SHP77 (cell line): ENCODE measurements at regions not wholly inside any gene's neighbourhood (a gene's known extent, or its start where the extent isn't known, plus 50 kb on each side); places are given as distances from the start of the nearest gene placed in this dataset.

Experiments
- DNase-seq, 2 experiments: peaks; one replicate each; lab custom pipeline; 2025; lab: John Stamatoyannopoulos, UW

DNA sequence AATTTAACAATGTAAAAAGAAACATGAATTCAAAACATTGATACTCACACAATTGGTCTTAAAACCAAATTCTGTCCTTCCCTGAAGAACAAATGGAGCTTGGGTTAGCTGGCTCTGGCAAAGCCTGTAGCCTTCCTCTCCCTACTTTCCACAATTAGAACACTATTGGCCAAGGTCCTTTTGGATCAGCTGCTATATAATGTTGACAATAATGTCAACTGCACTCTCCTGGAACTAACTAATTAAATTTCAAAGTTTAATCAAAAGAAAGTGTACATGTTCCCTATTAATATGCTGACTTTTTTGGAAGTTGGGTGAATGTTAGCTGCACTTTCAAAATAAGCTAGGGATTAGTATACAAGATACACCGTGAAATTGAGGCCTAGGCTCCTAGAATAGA, 440.1 kb upstream of the NFE2L3 start:
- DNase-seq, result no peak

DNA sequence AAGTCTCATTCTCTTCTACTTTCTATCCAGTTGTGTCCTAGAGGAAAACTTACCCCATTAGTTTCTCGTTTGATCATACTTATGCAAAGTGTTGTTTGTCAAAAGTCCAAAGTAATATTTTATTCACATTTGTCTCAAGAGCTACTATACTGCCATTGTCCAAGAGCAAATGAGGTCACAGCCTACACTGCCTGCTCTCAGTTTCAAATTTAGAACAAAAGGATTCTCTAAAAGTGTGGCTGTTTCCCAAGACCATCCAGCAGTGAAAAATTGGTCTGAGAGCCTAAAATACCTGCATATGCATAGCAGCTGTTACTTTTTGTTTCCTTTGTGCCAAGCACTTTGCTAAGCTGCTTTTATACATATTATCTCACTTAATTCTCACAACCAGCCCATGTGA, 439.5 kb upstream of the NFE2L3 start:
- DNase-seq, result no peak

DNA sequence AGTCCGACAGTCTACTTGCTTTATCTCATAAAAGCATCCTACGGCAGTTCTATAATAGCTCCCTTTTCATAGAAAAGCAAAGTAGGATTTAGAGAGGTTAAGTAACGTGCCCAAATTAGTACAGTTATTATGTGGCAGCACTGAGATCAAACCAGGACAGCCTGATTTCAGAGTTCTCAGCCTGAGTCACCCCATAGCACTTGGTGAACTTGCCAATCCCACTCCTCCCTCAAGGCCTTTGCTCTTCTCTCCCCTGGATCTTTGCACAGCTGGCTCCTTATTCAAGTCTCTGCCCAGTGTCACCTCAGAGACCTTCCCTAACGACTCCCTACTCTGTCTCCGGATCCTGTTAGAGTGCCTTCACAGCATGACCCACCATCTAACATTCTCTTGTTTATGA, 438.0 kb upstream of the NFE2L3 start:
- DNase-seq, result no peak

DNA sequence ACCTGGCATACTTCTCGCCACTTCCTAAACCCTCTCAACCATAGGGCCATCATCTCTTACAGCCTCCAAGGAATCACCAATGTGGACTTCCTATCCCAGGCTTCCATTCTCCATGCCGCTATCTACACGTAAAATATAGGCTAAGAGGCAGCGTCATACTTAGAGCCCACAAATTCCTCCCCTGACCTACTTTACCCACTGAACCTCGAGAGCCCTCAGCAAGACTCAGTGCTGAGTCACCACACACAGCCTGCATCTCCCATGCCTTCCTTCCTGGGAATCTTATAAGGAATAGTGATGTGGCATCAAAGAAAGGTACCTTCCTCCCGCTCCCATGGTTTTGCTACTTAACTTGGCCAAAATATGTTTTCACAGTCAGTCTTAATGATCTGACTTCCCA, 435.6 kb upstream of the NFE2L3 start:
- no peak for DNase-seq

DNA sequence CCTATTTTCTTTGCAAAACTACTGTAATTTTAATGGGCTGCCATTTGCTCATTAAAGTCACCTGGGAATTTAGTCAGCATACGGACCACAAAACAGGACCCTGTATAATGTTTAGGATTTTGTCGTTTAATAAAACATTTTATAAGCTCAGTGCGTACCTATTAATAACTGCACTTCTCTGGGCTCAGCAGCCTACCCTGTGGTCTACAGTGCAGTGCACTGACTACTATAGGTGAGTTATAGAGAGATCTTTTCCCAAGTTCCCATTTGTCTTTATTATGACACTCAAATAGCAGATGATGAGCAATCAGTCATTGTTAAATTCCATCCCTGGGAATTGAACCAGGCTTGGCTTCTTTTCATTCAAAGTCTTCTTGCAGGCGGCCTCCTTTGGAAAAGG, 433.4 kb upstream of the NFE2L3 start:
- no peak for DNase-seq

DNA sequence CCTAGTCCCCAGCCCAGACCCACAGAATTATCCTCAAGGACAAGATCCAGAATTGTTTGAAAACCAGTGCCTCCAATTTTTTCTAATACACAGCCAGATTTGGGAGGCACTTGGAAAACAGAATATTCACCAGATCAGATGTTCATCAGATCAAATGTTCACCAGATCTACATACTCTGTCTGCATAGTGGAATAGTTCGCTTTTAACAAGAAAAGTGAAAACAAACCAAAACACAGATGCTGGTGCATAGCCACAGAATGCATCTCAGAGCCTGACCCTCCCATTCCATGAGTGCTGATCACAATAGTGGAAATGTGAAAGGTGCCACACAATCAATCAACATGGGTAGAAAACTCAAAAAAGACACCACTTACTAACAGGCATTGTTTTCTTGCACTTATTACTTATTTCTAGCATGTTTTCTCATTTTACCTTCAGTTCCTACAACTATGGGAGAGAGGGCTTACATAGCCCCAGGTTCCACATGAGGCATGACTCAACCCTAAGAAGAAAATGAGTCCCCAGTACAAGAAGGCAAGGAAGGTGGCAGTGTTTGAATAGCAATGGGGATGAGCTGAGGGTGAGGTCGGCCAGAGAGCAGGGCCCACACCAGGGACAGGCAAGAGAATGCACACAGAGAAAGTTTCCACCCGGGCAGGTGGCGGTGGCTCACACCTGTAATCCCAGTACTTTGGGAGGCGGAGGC, 432.7 kb upstream of the NFE2L3 start:
- no peak for DNase-seq

DNA sequence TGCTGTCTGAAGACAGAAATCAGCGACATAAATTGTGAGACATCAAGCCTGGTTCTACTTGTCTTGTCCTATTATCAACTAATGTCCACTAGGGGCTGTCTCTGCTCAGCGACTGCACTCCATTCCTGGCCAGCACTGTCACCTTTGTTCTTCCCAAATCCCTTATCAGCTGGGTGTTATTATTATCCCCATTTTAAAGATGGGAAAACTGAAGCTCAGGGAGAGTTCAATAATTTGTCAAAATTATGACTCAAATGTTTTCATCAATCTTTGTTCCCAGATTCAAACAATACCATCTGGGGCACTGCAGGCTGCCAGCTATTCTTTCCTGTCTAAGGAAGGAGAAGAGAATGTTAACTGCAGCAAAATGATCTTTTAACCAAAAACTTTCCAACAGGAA, 431.6 kb upstream of the NFE2L3 start:
- DNase-seq, result peak in 1 of 2 experiments; percentile 11

DNA sequence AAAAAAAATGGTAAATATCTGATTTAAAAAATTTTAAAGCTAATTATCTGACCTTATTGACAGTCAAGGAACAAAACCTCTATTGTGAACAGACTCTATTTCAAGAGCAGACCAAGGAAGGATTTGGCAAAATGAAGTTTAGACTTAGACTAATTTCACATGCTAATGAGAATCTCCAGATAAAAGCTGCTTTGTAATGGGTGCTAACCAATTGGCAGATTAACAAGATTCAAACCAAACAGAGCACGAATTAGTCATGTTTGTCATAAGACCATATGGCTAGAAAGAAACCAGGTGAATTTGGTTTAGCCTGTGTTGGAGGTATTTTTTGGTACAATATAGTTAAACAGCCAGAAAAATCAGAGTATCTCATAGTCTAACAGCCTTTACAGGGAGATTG, 429.1 kb upstream of the NFE2L3 start:
- DNase-seq, result no peak

DNA sequence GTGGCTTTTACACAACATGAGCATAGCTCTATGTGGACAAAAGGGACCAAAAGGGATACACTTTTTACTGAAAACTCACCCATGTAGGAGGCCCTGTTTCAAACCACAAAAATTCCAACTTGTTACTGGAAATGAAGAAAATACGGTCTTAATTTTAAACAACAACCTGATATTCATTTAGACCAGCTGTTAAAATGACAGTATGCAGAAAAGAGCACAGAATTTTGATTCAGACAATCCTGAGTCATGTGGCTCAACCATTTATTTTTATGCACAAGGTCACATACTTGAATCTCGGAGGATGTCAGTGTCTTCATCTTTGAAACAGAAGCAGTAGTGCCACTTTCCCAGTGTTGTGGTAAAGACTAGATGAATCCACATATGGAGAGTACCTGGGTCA, 426.5 kb upstream of the NFE2L3 start:
- DNase-seq, result no peak

DNA sequence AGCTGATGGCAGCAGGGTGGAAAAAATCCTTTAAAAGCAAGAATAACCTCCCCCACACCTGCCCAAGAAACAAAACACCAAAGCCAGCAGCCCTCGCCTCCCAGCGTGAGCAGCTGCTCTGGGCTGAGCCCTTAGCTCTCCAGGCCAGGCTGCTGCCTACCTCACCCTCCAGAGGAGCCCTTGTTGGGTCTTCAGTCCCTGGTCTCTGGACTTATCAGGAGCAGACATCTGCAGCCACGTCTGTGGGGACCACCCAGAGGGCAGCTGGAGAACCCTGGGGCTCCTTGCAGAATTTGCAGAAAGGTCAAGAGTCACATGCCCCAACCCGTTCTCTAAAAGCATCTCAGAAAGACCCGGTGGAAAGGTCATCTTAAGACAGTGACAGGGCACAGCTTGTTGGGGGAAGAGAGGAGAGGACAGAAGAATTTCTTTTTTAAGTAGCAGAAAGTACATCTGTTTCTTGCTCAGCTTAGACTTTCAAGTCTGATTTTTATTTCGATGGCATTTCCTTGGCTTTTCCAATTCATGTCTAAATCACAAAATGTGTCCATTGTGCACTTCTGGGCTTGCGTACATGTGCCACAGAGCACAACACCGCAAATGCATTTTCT, 425.7 kb upstream of the NFE2L3 start:
- DNase-seq, result no peak

DNA sequence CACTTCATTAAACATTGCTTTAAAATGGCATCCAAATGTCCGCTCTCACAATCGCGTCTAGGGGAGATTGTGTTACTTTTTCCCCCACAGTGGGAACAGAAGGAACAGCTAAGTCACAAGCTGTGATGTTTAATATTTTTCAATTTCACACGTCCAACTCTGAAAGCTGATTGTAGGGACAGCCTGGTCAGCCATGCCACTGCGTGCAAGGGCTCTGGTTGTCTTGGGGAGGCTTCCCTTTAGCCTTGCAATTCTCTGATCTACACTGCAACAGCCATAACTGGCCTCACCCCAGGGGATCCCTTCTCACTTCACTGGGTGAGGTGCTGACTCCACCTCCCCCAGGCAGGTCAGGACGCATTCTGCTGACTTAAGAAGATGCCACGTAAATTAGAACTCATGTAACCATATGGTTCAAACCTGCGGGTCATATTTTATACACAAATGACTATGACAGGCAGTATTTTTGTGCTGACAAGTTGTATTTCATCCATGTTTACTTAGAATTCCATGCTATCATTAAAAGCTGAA, 425.2 kb upstream of the NFE2L3 start:
- no peak for DNase-seq

DNA sequence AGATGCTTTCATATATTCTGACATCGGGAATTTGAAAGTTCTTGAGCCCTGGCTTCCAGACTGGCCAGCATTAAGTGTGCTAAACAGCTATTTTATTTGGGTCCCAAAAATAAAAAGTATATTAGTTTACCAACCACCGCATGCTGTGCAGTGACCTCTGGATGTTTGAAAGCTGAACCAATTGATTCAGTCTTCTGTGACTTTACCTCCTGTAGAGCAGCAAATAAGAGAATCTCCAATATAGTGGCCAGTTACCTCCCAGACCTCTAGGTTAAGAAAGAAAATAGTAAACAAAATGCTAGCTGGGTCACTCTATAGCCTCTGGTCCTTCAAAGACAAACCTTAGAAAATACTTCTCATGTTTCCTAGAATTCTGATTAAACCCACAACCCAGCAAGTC, 424.6 kb upstream of the NFE2L3 start:
- DNase-seq, result no peak

DNA sequence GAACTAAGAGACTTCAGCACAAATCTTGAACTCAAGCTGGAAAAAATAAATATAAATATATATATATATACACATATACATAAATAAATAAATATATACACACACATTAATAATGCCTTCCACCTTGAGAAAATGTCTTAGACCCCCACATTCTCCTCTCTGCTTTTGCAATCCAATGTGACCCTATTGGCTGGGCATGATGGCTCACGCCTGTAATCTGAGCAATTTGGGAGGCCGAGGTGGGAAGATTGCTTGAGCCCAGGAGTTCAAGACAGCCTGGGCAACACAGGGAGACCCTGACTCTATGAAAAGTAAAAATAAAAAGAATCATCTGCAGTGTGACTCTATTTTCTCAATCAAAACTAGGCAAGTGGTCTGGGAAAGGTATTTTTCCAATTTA, 424.1 kb upstream of the NFE2L3 start:
- DNase-seq, result no peak

DNA sequence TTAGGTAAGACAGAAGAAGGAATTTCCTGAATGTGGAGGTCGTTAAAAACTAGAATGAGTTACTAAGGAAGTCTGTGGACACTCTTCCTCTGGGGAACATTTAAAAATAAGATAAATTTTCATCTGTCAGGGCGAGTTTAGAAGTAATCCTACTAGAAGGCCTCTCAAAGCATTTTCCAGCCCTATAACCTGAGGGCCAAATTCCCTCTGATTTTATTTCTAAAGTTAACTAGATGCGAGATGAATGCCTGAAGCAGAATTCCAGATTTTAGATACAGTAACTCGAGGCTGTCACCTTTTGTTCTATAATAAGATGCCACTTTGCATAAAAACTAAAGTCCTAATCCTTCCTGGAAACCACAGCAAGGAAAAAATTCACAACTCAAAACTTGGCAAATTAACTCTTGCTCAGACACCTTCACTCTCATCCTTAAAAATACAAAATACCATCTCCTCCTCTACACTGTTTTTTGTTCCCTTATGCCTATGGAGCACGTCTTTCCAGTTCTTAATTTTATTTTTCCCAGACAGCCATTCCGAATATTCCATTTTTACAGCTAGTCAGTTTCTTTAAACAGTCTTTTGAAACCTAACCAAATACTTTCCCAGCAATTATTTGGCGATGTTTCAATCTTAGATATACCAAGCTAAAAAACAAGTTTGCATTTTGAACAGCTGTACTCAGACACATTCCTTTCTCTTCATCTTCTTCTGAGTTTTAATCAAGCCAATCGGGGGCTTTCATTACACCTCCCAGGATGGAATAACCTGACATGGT, 420.7 kb upstream of the NFE2L3 start:
- no peak for DNase-seq

DNA sequence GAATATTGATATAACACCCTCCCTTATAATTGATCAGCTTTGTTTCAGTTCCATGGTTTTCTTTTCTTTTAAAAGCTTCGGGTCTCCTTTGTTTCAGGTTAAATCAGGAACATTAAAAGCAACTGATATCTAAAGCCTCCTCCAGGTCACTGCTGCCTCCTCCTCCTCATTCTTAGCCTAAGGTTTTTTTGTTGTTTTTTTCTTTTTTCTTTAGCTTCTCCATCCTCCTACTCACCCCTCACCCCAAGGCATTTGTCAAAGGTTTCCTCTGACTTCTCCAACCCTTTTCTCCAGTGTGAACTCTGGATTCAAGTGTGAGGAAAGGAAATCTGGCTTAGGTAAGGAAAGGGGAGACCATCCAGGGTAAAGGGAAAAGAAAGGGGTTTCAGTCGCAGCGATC, 420.2 kb upstream of the NFE2L3 start:
- no peak for DNase-seq

DNA sequence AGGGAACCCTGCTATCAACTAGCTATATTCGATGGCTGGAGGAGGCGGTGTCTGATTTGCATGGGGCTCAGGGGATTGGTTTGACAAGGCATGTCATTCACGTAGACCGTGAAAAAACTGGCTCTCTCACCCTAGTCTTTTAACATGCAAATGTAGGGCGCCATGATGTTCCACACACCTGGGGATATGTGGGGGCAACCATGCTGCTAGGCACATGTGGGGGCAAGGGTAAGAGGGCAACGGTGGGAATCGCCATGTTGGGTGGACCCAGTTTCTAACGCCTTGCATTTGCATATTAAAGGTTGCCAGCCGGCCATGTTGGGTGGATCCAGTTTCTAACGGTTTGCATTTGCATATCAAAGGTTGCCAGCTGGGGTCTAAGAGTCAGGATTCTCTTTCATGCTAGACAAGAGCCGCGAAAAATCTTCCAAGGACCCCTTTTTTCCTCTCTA, 419.2 kb upstream of the NFE2L3 start:
- no peak for DNase-seq

DNA sequence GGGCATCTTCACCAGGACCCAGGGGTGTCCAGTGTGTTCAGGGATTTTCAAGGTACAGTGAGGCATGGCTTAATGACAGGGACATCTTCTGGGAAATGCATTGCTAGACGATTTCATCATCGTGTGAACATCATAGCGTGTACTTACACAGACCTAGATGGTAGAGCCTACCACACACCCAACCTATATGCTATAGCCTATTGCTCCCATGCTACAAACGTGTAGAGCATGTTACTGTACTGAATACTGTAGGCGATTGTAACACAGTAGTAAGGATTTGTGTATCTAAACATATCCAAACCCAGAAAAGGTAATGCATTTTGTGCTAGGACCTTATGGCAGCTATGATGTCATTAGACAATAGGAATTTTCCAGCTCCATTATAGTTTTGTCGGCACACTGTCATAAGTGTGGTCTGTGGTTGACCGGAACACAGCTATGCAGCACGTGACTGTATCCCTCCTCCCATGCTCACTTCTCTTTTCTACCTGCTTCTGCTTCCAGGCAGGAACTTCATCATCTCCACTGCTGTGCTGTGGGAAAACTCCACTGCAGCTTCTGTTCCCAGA, 416.2 kb upstream of the NFE2L3 start:
- no peak for DNase-seq

DNA sequence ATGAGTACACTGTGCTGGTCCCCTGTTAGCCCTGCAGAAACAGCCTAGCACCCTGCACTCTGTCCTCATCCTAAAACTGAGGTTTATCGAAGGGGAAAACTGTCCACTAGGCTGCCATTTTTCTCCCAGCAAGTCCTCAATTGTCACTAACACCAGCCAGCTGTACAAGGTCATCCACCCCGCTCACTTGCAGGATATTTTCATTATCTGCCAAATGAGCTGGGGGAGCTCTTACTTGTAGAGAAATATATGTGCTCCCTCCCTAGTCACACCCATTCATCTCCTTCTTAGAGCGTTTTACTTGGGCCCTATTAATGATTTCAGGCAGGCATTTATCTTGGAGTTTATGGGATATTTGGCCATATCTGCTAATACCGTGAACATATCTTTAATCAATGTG, 413.5 kb upstream of the NFE2L3 start:
- DNase-seq, result no peak

DNA sequence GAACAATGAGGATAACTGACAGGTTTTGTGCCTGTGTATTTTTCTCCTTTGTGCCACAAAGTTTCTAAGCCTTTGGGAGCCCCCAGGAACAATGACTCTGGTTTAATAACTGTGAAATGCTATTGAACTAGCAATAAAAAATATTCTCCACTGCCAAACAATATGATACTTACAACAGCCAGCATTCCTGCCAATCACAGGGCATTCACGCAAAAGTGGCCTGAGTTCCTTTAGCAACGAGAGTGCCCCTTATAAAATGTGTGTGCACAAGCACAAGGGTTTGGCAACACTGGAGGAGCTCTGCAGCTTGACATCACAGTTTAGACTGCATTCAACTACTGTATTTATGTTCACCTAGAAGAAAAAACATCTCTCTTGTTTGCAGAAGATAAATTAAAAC, 412.9 kb upstream of the NFE2L3 start:
- DNase-seq, result no peak

DNA sequence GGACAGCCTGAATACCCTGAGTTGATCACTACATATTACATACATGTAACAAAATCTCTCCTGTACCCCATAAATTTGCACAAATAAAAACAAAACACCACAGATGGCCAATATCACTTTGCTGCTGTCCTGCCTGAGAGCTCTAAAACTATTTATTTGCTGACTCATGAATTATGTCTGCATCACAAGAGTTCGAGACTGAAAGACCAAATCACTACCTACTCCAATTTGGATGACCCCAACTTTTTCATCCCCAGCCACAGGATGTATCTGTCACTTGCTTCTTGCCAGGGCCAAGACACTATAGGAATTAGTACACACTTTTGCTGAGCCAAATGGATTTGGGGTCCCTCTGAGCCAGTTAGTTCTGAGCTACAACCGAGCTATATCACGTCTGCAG, 409.7 kb upstream of the NFE2L3 start:
- DNase-seq, result no peak

DNA sequence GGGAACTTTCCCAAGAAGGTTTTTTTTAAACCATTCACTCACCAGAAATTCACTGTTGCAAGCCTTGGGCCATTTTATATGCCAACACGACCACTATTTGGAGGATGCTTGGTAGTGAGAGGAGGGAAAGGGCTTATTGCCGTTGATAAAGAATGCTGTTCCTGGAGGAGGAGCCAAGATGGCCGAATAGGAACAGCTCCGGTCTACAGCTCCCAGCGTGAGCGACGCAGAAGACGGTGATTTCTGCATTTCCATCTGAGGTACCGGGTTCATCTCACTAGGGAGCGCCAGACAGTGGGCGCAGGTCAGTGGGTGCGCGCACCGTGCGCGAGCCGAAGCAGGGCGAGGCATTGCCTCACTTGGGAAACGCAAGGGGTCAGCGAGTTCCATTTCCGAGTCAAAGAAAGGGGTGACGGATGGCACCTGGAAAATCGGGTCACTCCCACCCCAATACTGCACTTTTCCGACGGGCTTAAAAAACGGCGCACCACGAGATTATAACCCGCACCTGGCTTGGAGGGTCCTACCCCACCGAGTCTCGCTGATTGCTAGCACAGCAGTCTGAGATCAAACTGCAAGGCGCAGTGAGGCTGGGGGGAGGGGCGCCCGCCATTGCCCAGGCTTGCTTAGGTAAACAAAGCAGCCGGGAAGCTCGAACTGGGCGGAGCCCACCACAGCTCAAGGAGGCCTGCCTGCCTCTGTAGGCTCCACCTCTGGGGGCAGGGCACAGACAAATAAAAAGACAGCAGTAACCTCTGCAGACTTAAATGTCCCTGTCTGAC, 408.1 kb upstream of the NFE2L3 start:
- DNase-seq, result peak in 1 of 2 experiments; percentile 19
